ENCODE measurements at regions not wholly inside any gene's neighbourhood (a gene's known extent, or its start where the extent isn't known, plus 50 kb on each side); places are given as distances from the start of the nearest gene placed in this dataset.
"Not testable (repeated sequence)": the region's sequence is repeated elsewhere in the genome, so short reads cannot be mapped to it uniquely, and the experiment has no call there.

- intact Hi-C loops (cut with micrococcal nuclease): no loop called here
- peaks cover 22% of the 10 kb centered on the region for H3K27me3 ChIP-seq (ENCODE audit: low read depth)
- DNase-seq: no peak
- H3K9me3 ChIP-seq (replicated peaks): no peaks in the 10 kb centered on the region
- TF ChIP-seq CTCF (IDR thresholded peaks at IDR 0.05; ENCODE audit: borderline replicate concordance): no peak
- no peaks in the 10 kb centered on the region for H3K36me3 ChIP-seq
- no peaks in the 10 kb centered on the region for H3K4me1 ChIP-seq
- no peak overlapping the region for H3K27ac ChIP-seq (replicated peaks)
- no peak overlapping the region for H3K4me3 ChIP-seq
Measured at GRCh38 chr10:27345455-27345920, 104.9 kb upstream of the ACBD5 start.

- Histone ChIP-seq H3K9me3 (replicated peaks) (no peaks in the 10 kb centered on the region), H3K4me3 (no peak overlapping the region)
Measured at GRCh38 chr10:27344568-27345454, 104.2 kb upstream of the ACBD5 start.

GRCh38 chr10:27341001-27341400, 100.4 kb upstream of the ACBD5 start:
- Histone ChIP-seq H3K9me3 (replicated peaks) (no peaks in the 10 kb centered on the region), H3K4me1 (no peaks in the 10 kb centered on the region), H3K36me3 (no peaks in the 10 kb centered on the region), H3K4me3 (no peak overlapping the region), H3K27ac (replicated peaks) (no peak overlapping the region), H3K27me3 (ENCODE audit: low read depth) (peaks cover under 1% of the 10 kb centered on the region)
- intact Hi-C loops (cut with micrococcal nuclease): no loop called here
- no peak for TF ChIP-seq CTCF (IDR thresholded peaks at IDR 0.05; ENCODE audit: borderline replicate concordance)
- DNase-seq: no peak

More at GRCh38 chr10:27344568-27345454, 104.2 kb upstream of the ACBD5 start:
- intact Hi-C loops (cut with micrococcal nuclease): no loop called here
- Histone ChIP-seq H3K27ac (replicated peaks) (no peak overlapping the region), H3K36me3 (no peaks in the 10 kb centered on the region), H3K4me1 (no peaks in the 10 kb centered on the region), H3K27me3 (ENCODE audit: low read depth) (peaks cover 19% of the 10 kb centered on the region)
- DNase-seq: no peak
- no peak for TF ChIP-seq CTCF (IDR thresholded peaks at IDR 0.05; ENCODE audit: borderline replicate concordance)

GRCh38 chr10:27335246-27335645, 94.6 kb upstream of the ACBD5 start:
- H3K27me3 ChIP-seq (ENCODE audit: low read depth); intact Hi-C loops (cut with micrococcal nuclease); H3K27ac ChIP-seq (replicated peaks); H3K4me1 ChIP-seq; H3K36me3 ChIP-seq; H3K9me3 ChIP-seq (replicated peaks); H3K4me3 ChIP-seq; DNase-seq: not testable (repeated sequence)

- Histone ChIP-seq H3K36me3 (no peaks in the 10 kb centered on the region), H3K4me1 (no peaks in the 10 kb centered on the region), H3K4me3 (no peak overlapping the region), H3K27me3 (ENCODE audit: low read depth) (peaks cover 6% of the 10 kb centered on the region), H3K9me3 (replicated peaks) (no peaks in the 10 kb centered on the region), H3K27ac (replicated peaks) (no peak overlapping the region)
- no peak for DNase-seq
- intact Hi-C loops (cut with micrococcal nuclease): no loop called here
- TF ChIP-seq CTCF (IDR thresholded peaks at IDR 0.05; ENCODE audit: borderline replicate concordance): no peak
Measured at GRCh38 chr10:27330074-27330473, 89.5 kb upstream of the ACBD5 start.

GRCh38 chr10:27328946-27329345, 88.3 kb upstream of the ACBD5 start:
- Histone ChIP-seq H3K9me3 (replicated peaks) (no peaks in the 10 kb centered on the region), H3K4me3 (no peak overlapping the region), H3K27me3 (ENCODE audit: low read depth) (no peaks in the 10 kb centered on the region), H3K4me1 (no peaks in the 10 kb centered on the region), H3K36me3 (no peaks in the 10 kb centered on the region), H3K27ac (replicated peaks) (no peak overlapping the region)
- intact Hi-C loops (cut with micrococcal nuclease): no loop called here
- no peak for TF ChIP-seq CTCF (IDR thresholded peaks at IDR 0.05; ENCODE audit: borderline replicate concordance)
- DNase-seq: no peak

- H3K9me3 ChIP-seq (replicated peaks); H3K27me3 ChIP-seq (ENCODE audit: low read depth); intact Hi-C loops (cut with micrococcal nuclease); DNase-seq; H3K4me1 ChIP-seq; H3K4me3 ChIP-seq; H3K27ac ChIP-seq (replicated peaks); H3K36me3 ChIP-seq: not testable (repeated sequence)
Measured at GRCh38 chr10:27326748-27327147, 86.2 kb upstream of the ACBD5 start.

All from left ventricle myocardium inferior (tissue), 1 donor.